HL-60 (cell line): ENCODE measurements at regions not wholly inside any gene's neighbourhood (a gene's known extent, or its start where the extent isn't known, plus 50 kb on each side); places are given as distances from the start of the nearest gene placed in this dataset.

ENCODE experiments used
- POLR2AphosphoS5 ChIP-seq: IDR thresholded peaks from 2 replicates; pipeline ENCODE4 v1.6.1; 2012; ENCODE audit warnings: low read depth
- SPI1 ChIP-seq: IDR thresholded peaks from 2 replicates; pipeline ENCODE4 v1.6.1; 2012; ENCODE audit warnings: low read depth, mild to moderate bottlenecking, borderline replicate concordance
- TF ChIP-seq, protein P1 (sequence below): IDR thresholded peaks from one replicate; pipeline ENCODE4 v1.5.1; 2011; ENCODE audit warnings: low read length, control low read depth, inconsistent platforms; ENCODE audit not compliant: insufficient read depth

DNA sequence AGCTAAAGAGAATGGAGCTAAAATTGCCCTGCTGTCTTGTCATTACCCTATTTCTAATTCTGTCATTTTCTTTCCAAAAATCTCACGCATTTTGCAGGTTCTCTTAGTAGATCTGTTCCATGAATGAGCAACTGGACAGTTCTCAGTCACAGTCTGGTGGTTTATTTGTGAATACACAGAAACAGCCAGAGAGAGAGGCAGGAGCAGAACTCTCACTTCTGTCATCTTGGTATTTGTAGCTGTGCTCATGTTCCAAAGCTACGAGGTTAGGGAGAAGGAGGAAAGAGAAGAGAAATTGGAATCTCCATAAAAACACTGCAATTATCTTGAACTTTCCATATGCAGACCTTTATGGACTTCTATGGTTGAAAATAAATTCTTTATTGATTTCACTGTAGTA is 118.0 kb upstream of the OR13F1 start:
- TF ChIP-seq, protein P1, sequence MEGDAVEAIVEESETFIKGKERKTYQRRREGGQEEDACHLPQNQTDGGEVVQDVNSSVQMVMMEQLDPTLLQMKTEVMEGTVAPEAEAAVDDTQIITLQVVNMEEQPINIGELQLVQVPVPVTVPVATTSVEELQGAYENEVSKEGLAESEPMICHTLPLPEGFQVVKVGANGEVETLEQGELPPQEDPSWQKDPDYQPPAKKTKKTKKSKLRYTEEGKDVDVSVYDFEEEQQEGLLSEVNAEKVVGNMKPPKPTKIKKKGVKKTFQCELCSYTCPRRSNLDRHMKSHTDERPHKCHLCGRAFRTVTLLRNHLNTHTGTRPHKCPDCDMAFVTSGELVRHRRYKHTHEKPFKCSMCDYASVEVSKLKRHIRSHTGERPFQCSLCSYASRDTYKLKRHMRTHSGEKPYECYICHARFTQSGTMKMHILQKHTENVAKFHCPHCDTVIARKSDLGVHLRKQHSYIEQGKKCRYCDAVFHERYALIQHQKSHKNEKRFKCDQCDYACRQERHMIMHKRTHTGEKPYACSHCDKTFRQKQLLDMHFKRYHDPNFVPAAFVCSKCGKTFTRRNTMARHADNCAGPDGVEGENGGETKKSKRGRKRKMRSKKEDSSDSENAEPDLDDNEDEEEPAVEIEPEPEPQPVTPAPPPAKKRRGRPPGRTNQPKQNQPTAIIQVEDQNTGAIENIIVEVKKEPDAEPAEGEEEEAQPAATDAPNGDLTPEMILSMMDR: no peak
- TF ChIP-seq SPI1 (no peak), POLR2AphosphoS5 (no peak)
